PFSK-1 (cell line): ENCODE measurements at regions not wholly inside any gene's neighbourhood (a gene's known extent, or its start where the extent isn't known, plus 50 kb on each side); places are given as distances from the start of the nearest gene placed in this dataset.

Experiments used
- FOXP2 ChIP-seq: optimal IDR thresholded peaks from 2 replicates; pipeline ENCODE3; 2011; ENCODE audit warnings: borderline replicate concordance, control low read depth, inconsistent platforms; ENCODE audit not compliant: insufficient read depth; ENCODE audit errors: extremely low read length, extremely low read depth
- POLR2AphosphoS5 ChIP-seq: IDR thresholded peaks from 2 replicates; pipeline ENCODE4 v1.6.1; 2012; ENCODE audit warnings: low read depth, mild to moderate bottlenecking, control low read depth, low read length, moderate library complexity
- REST ChIP-seq, 2 experiments: IDR thresholded peaks; 2 replicates each; pipeline versions ENCODE4 v1.6.1 to v1.8.0; 2011 to 2012; ENCODE audit warnings: low read depth in 2 of 2, low read length in 2 of 2, control low read depth in 1 of 2, inconsistent platforms in 1 of 2, mild to moderate bottlenecking in 1 of 2, moderate library complexity in 1 of 2; ENCODE audit not compliant: insufficient read depth in 1 of 2
- SIN3A ChIP-seq: IDR thresholded peaks from 2 replicates; pipeline ENCODE4 v1.6.1; 2012; ENCODE audit warnings: mild to moderate bottlenecking, low read length, moderate library complexity, borderline replicate concordance; ENCODE audit not compliant: insufficient read depth
- TAF1 ChIP-seq: IDR thresholded peaks from 2 replicates; pipeline ENCODE4 v1.6.1; 2012; ENCODE audit warnings: low read length, control low read depth, borderline replicate concordance; ENCODE audit not compliant: insufficient read depth

- TF ChIP-seq FOXP2 (no peak), SIN3A (no peak), POLR2AphosphoS5 (no peak), REST (IDR thresholded peaks at IDR 0.05; ENCODE audit: insufficient read depth in 1 of 2, low read depth in 2 of 2, low read length in 2 of 2) (no peak), TAF1 (no peak)
Measured at GRCh38 chr11:28743061-28743550, 634.9 kb downstream of the METTL15 start.

GRCh38 chr11:28739489-28740280 is 631.5 kb downstream of the METTL15 start:
- no peak for TF ChIP-seq REST (IDR thresholded peaks at IDR 0.05; ENCODE audit: insufficient read depth in 1 of 2, low read depth in 2 of 2, low read length in 2 of 2)
- TF ChIP-seq TAF1 = no peak
- TF ChIP-seq POLR2AphosphoS5 = no peak
- TF ChIP-seq SIN3A = no peak

GRCh38 chr11:28738549-28738948 is 630.4 kb downstream of the METTL15 start:
- no peak for TF ChIP-seq FOXP2
- no peak for TF ChIP-seq POLR2AphosphoS5
- no peak for TF ChIP-seq TAF1
- TF ChIP-seq REST (IDR thresholded peaks at IDR 0.05; ENCODE audit: insufficient read depth in 1 of 2, low read depth in 2 of 2, low read length in 2 of 2) = no peak
- no peak for TF ChIP-seq SIN3A

- TF ChIP-seq TAF1 (no peak), REST (IDR thresholded peaks at IDR 0.05; ENCODE audit: insufficient read depth in 1 of 2, low read depth in 2 of 2, low read length in 2 of 2) (no peak), SIN3A (no peak), FOXP2 (no peak)
Measured at GRCh38 chr11:28736256-28736655, 628.1 kb downstream of the METTL15 start.

GRCh38 chr11:28735511-28735910 is 627.3 kb downstream of the METTL15 start:
- TF ChIP-seq TAF1 (no peak), POLR2AphosphoS5 (no peak), SIN3A (no peak), REST (IDR thresholded peaks at IDR 0.05; ENCODE audit: insufficient read depth in 1 of 2, low read depth in 2 of 2, low read length in 2 of 2) (no peak), FOXP2 (no peak)
